Dedifferentiated amniotic fluid mesenchymal stem cell (primary cell): ENCODE measurements at regions not wholly inside any gene's neighbourhood (a gene's known extent, or its start where the extent isn't known, plus 50 kb on each side); places are given as distances from the start of the nearest gene placed in this dataset.

Experiments used
- DNase-seq: peaks from one replicate; pipeline ENCODE4 v3.0.0-alpha.2; 2016; ENCODE audit errors: extremely low spot score

DNA sequence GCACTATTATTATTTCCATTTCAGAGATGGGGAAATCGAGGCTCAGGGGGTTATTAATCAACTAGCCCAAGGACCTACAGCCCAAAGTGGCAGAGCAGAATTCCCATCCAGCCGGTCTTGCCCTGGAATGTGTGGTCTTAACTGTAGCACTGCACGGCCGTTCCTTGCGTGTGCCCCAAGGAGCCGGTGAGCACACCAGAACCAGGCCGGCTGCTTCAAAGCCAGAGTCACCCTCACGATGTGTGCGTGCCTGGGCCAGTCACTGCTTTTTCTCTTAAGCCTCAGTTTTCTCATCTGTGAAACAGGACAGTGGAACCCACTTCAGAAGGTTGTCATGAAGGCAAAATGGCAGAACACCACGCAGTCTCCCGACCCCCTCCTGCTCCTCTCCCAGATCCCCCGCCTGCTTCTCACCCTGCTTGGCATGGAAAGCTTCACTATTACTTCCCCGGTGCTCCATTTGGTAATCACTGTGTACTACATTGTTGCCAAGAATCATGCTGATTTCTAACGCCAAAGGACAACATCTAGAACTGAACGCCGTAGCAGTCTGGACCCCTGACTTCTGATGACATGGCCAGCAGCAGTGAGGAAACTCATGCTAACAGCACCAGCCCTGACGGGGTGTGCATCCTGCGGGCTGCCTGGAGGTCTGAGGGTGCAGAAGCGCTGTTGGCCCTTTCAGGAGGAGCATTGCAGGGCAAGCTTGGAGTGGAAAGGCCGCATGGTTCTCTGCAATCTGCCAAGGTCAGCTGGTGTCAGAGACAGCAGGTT lies 106.8 kb upstream of the B3GAT1 start:
- DNase-seq, result no peak

DNA sequence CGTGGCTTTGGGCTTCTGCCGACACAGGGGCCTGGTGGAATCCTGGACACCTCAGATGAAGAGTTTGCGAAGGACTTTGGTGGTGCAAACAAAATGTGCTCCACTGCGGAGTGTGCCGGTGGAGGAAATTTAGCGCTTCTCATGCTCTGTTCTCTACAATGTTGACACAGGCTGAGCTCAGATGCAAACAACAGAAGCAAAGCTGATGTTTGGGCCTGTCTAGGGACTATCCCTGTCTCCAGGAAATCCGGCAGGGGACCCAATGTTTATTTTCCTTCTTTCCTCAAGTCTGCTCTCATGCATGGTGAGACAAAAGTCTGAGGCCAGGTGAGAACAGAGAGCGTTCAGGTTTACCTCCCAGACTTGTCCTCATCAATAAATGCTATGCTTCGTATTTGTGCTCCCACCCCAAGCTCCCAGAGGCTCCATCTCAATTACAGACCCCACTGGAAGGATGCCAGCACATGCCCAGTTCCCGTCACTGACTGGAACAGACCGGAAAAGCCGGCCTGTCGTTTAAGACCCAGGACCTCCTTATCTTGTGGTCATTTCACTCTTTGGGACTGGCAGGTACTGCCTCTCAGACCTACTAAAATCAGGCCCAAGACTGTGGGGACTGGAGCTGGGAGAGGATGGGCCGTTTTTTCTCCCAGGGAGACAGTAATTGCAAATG lies 105.7 kb upstream of the B3GAT1 start:
- no peak for DNase-seq

DNA sequence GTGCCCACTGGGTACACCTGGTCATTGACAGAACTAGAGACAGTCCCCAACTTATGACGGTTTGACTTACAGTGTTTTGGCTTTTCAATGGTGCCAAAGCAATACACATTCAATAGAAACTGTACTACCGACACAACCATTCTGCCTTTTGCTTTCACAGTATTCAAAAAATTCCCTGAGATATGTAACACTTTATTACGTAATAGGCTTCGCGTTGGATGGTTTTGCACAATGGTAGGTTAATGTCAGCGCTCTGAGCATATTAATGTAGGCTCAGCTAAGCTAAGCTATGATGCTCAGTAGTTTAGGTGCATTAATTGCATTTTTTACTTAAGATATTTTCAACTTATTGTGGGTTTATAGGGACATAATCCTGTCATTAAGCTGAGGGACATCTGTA lies 105.1 kb upstream of the B3GAT1 start:
- DNase-seq, result no peak

GRCh38 chr11:134516529-134516928 lies 104.5 kb upstream of the B3GAT1 start:
- no peak for DNase-seq

GRCh38 chr11:134515081-134515960 lies 103.3 kb upstream of the B3GAT1 start:
- no peak for DNase-seq

DNA sequence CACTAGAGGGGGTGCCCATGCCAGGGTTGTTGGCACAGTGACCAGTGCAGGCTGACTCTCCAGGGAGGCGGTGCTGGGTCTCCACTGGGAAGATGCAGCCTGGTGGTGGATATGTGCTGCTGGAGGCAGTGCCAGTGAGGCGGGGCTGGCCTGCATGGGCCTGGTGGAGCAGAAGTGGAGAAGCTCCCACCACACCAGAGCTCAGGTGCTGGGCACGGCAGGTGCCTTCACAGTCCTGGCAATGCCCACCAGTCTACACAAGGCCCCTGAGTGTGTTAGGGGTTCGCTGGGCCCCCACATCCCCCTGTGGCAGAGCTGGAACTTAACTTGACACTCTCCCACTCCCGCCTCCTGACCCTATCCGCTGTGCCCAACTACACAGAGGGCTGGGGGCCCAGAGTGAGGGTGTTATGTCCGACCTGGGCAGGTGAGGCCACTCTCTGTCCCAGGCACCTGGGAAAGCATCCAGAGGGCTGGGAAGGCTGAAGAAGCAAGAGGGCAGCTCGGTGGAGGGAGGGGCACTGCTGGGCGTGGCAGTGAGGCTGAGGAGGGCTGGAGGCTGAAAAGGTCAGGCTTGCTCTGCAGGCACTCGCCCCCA lies 102.4 kb upstream of the B3GAT1 start:
- DNase-seq, result no peak

GRCh38 chr11:134513585-134514120 lies 101.6 kb upstream of the B3GAT1 start:
- no peak for DNase-seq

DNA sequence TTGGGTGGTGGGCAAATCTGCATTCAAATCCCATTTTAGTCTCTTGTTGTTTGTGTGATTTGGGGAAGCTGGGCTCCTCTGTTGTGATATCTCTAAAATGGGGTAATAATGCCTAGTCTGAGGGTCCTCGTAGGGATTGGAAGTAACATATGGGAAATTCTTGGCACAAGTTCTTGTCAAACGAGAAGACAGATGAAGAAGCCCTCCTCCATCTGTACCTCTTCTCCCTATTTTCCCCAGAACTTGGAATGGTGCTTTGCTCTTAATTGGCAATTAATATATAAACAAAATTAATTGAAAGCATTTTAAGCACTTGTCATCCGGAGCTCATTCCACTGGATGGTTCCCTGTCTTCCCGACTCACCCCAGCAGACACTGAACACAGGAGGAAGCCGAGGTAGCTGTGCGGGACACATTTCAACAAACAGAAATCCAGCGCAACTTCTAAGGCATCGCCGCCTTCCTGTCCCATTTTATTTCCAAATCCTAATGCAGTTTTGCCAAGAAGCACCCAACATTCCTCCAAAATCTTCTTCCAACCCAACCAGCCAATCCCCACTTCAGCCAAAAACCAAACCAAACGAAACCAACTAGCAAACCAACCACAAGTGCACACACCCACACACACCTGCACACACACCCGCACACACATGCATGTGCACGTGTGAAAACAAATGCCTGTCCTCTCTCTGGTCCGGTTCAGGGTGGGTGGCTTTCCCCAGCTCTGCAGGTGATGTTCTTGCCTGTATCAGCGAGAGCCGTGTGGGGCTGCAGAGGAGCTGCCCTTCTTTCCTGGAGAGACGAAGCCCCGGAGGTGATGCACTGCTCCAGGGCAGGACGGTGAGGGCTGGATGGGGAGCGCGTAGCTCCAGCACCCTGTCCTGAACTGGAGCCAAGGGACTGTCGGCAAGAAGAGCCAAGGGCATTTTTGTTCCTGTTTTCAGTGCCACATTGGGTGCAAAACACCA lies 100.8 kb upstream of the B3GAT1 start:
- DNase-seq, result no peak

DNA sequence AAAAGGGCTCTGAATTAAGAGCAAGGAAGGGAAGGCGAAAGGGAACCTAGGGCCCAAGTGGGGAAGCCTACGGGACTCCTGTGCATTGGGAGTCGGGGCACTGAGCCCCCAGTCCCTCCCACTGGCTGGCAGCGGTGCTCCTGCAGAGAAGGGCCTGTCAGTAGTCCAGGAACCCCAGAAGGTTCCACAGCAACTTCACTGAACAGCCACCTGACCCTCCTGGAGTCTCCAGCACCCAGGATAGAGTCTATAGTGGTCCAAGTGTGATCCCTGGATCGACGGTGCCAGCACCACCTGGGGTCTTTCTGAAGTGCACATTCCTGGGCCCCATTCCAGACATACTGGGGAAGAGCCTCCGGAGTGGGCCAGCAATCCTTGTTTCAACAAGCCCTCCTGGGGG lies 100.0 kb upstream of the B3GAT1 start:
- DNase-seq, result no peak

DNA sequence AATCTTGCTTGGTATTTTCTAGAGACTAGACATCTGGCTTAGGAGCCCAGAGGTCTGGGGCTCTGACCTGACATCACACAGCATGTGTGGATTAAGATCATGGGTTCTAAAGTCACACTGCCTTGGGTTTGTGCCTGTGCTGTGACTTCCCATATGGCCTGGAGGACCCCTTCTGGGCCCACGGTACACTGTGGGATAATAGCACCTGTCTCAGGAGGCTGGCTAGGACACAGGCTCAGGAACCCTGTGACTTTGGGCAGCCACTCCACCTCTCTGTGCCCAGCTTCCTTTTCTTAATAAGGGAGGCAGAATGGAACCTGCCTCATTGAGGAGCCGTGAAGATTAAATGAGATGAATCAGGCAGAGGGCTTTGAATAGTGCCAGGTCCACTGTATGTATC lies 99.2 kb upstream of the B3GAT1 start:
- DNase-seq, result no peak

DNA sequence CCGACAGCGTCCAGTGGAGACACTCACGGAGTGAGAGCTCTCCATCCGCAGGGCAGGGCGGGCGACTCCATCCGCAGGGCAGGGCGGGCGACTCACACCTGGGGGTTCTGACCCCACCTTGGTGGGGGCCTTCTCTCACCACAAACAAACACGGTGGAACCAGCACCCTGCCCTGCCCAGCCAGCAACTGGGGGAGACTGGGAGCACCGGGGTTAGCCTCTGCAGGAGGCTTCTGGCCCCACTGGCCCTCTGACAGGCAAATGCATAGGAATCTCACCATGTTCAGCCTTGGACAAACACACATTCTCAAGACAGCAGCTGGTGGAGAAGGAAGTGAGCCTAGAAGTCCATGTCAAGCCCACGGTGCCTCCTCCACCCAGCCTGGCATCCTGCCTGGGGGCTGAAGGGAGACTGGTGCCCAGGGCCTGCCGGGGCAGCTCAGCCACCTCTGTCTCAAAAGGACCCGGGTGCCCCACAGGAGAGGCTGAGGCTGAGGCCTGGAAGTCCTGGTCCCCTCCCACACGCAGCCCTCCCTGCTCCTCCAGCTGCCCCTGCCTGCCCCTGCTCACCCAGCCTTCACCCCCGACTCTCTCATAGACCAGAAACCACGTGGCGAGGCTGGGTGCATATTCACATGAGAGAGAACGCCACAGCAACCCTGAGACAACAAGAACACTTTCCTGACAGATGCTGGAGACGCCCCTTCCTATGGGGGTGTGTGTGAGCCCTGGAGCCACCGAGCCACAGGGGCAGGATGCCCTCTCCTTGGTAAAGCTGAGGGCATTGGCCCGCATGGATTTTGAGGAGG lies 98.4 kb upstream of the B3GAT1 start:
- DNase-seq, result no peak

GRCh38 chr11:134509381-134510232 lies 97.6 kb upstream of the B3GAT1 start:
- no peak for DNase-seq

GRCh38 chr11:134508219-134508990 lies 96.4 kb upstream of the B3GAT1 start:
- no peak for DNase-seq

DNA sequence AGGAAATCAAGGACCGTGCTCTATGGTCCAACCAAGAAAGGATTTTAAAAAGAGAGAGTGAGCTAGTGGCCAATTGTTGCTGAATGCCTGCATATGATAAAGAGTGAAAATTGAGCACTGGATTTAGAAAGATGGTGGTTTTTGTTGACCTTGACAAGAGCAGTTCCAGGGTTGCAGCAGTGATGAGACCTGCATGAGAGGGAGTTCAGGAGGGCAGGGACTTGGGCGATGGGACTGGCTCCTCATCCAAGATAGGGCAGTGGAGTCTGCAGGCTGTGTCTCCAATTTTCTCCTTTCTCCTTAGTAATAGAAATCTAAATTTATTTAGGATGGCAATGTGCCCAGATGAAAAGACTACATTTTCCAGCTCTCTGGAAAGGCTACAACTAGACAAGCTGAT lies 94.0 kb upstream of the B3GAT1 start:
- no peak for DNase-seq

GRCh38 chr11:134505125-134505524 lies 93.1 kb upstream of the B3GAT1 start:
- DNase-seq, result no peak

DNA sequence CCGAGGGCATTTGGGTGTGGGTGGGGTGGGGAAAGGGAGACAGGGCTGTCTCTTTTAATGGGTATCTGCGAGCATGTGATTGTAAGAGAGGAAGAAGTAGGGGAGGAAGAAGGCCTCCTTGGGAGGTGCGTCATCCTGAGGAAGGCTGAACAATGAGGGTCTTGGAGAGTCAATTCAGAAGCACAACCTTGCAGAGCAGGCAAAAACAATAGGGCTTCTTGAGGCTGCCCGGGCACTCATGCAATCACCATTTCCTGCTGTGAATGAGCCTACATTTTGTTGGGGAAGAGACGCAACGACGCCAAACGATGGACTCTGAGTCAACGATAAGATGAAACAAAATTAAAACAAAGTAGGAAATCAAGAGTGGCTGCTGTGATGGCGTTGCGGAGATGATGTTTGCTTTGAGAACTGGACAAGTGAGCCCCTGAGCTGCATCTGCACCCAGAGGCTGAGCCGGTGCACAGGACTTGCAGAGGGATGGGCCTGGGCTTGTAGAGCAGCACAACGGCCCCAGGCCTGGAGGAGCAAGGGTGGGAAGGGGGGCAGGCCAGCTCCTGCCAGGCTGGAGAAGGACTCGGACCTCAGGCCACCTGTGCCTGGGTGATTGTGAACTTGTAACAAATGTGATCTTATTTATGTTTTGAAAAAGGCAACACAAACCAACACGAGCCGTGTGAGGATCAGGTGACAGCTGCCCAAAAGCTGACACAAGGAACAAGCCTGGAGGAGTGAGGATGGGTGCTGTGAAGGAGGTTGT lies 92.3 kb upstream of the B3GAT1 start:
- DNase-seq, result no peak

GRCh38 chr11:134503596-134503995 lies 91.6 kb upstream of the B3GAT1 start:
- no peak for DNase-seq
